Erythroblast (primary cell): ENCODE measurements at regions not wholly inside any gene's neighbourhood (a gene's known extent, or its start where the extent isn't known, plus 50 kb on each side); places are given as distances from the start of the nearest gene placed in this dataset.

Experiments
- DNase-seq, 2 experiments: peaks; one replicate each; lab custom pipeline; 2025; lab: John Stamatoyannopoulos, UW
- GATA1 ChIP-seq: IDR thresholded peaks from 2 replicates; pipeline ENCODE4 v1.6.1; 2011; ENCODE audit warnings: low read depth, mild to moderate bottlenecking, control low read depth, low read length, moderate library complexity
- POLR2A ChIP-seq: IDR thresholded peaks from 2 replicates; pipeline ENCODE4 v1.6.1; 2011; ENCODE audit warnings: mild to moderate bottlenecking, low read length

GRCh38 chr9:82105729-82106128 is 117.2 kb downstream of the SPATA31D1 start:
- DNase-seq = no peak
- TF ChIP-seq POLR2A (no peak), GATA1 (no peak)

- no peak for DNase-seq
- no peak for TF ChIP-seq POLR2A
- TF ChIP-seq GATA1 = no peak
These were observed 118.0 kb downstream of the SPATA31D1 start for GRCh38 chr9:82106536-82106935.

GRCh38 chr9:82108474-82108873 is 119.9 kb downstream of the SPATA31D1 start:
- DNase-seq = no peak
- TF ChIP-seq POLR2A = no peak
- TF ChIP-seq GATA1 = no peak

- TF ChIP-seq GATA1 (no peak), POLR2A (no peak)
- no peak for DNase-seq
These were observed 120.4 kb downstream of the SPATA31D1 start for GRCh38 chr9:82108941-82109340.

- no peak for DNase-seq
- no peak for TF ChIP-seq GATA1
- no peak for TF ChIP-seq POLR2A
These were observed 121.1 kb downstream of the SPATA31D1 start for GRCh38 chr9:82109626-82110025.

- TF ChIP-seq POLR2A (no peak), GATA1 (no peak)
These were observed 122.3 kb downstream of the SPATA31D1 start for GRCh38 chr9:82110881-82111280.

GRCh38 chr9:82115331-82115730 is 126.8 kb downstream of the SPATA31D1 start:
- DNase-seq = no peak
- TF ChIP-seq POLR2A (no peak), GATA1 (no peak)

More at GRCh38 chr9:82110881-82111280, 122.3 kb downstream of the SPATA31D1 start:
- DNase-seq = no peak

GRCh38 chr9:82115900-82116299 is 127.3 kb downstream of the SPATA31D1 start:
- DNase-seq = no peak
- TF ChIP-seq GATA1 (no peak), POLR2A (no peak)

- TF ChIP-seq POLR2A (no peak), GATA1 (no peak)
- no peak for DNase-seq
These were observed 128.0 kb downstream of the SPATA31D1 start for GRCh38 chr9:82116556-82116955.

- TF ChIP-seq GATA1 (no peak), POLR2A (no peak)
- DNase-seq = no peak
These were observed 128.6 kb downstream of the SPATA31D1 start for GRCh38 chr9:82117026-82117811.

GRCh38 chr9:82122731-82123130 is 134.2 kb downstream of the SPATA31D1 start:
- no peak for DNase-seq
- TF ChIP-seq GATA1 = no peak
- TF ChIP-seq POLR2A = no peak

- no peak for DNase-seq
- TF ChIP-seq POLR2A (no peak), GATA1 (no peak)
These were observed 135.5 kb downstream of the SPATA31D1 start for GRCh38 chr9:82124090-82124489.

GRCh38 chr9:82126256-82126655 is 137.7 kb downstream of the SPATA31D1 start:
- no peak for DNase-seq
- TF ChIP-seq GATA1 (no peak), POLR2A (no peak)

GRCh38 chr9:82127465-82127864 is 138.9 kb downstream of the SPATA31D1 start:
- no peak for DNase-seq
- TF ChIP-seq POLR2A (no peak), GATA1 (no peak)
